ENCODE measurements at regions not wholly inside any gene's neighbourhood (a gene's known extent, or its start where the extent isn't known, plus 50 kb on each side); places are given as distances from the start of the nearest gene placed in this dataset.

DNA sequence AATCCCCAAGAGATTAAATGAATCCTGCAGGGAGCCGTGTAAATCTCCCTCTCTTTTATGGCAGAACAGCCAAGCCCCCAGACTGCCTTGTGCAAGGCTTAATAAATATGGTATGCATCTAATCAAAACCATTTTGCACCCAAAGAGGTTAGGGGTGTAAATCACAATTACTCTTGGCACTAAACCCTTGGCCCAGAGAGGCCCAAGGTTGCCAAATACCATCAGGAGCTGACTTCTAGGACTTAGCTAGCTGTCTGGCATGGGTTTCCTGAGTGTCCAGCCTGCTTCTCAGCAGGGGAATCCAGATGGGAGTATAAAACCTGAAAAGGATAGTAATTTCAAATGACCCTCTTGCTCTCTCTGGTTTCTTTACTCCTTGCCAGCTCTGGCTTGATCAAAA, 610.4 kb downstream of the MED13L start:
- TF ChIP-seq, protein P1, sequence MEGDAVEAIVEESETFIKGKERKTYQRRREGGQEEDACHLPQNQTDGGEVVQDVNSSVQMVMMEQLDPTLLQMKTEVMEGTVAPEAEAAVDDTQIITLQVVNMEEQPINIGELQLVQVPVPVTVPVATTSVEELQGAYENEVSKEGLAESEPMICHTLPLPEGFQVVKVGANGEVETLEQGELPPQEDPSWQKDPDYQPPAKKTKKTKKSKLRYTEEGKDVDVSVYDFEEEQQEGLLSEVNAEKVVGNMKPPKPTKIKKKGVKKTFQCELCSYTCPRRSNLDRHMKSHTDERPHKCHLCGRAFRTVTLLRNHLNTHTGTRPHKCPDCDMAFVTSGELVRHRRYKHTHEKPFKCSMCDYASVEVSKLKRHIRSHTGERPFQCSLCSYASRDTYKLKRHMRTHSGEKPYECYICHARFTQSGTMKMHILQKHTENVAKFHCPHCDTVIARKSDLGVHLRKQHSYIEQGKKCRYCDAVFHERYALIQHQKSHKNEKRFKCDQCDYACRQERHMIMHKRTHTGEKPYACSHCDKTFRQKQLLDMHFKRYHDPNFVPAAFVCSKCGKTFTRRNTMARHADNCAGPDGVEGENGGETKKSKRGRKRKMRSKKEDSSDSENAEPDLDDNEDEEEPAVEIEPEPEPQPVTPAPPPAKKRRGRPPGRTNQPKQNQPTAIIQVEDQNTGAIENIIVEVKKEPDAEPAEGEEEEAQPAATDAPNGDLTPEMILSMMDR (conservative IDR thresholded peaks at IDR 0.05; ENCODE audit: low read length): no peak
- TF ChIP-seq EZH2phosphoT487 (IDR thresholded peaks at IDR 0.05; ENCODE audit: borderline replicate concordance): no peak
- H4K20me1 ChIP-seq (ENCODE audit: insufficient read depth, low read length, poor library complexity, severe bottlenecking): no peaks in the 10 kb centered on the region
- H3K79me2 ChIP-seq (ENCODE audit: insufficient read depth, low read length): no peaks in the 10 kb centered on the region
- H3K4me3 ChIP-seq (ENCODE audit: low read length, poor library complexity, severe bottlenecking): no peak overlapping the region
- H3K9me3 ChIP-seq (ENCODE audit: insufficient read depth, low read depth, low read length): no peaks in the 10 kb centered on the region
- H3K4me1 ChIP-seq (ENCODE audit: insufficient read depth, low read length, poor library complexity, severe bottlenecking): no peaks in the 10 kb centered on the region
- no peaks in the 10 kb centered on the region for H3K36me3 ChIP-seq (ENCODE audit: insufficient read depth, low read length)
- no peaks in the 10 kb centered on the region for H3K27me3 ChIP-seq (ENCODE audit: insufficient read depth, low read length, poor library complexity, severe bottlenecking)
- H3K9me2 ChIP-seq (replicated peaks; ENCODE audit: low read depth, low read length): no peaks in the 10 kb centered on the region
- no peak overlapping the region for H3K4me2 ChIP-seq (ENCODE audit: low read depth, low read length, poor library complexity, severe bottlenecking)
- H2AFZ ChIP-seq (ENCODE audit: low read length): no peak overlapping the region
- H3F3A ChIP-seq (ENCODE audit: low read depth): no peaks in the 10 kb centered on the region
- no peak overlapping the region for H3K9ac ChIP-seq (ENCODE audit: low read depth, low read length, poor library complexity, severe bottlenecking)

- no peaks in the 10 kb centered on the region for H3K9me3 ChIP-seq (ENCODE audit: insufficient read depth, low read depth, low read length)
- no peaks in the 10 kb centered on the region for H3F3A ChIP-seq (ENCODE audit: low read depth)
- H3K4me2 ChIP-seq (ENCODE audit: low read depth, low read length, poor library complexity, severe bottlenecking): no peak overlapping the region
- no peaks in the 10 kb centered on the region for H3K79me2 ChIP-seq (ENCODE audit: insufficient read depth, low read length)
- no peak overlapping the region for H3K9ac ChIP-seq (ENCODE audit: low read depth, low read length, poor library complexity, severe bottlenecking)
- H2AFZ ChIP-seq (ENCODE audit: low read length): no peak overlapping the region
- no peaks in the 10 kb centered on the region for H3K36me3 ChIP-seq (ENCODE audit: insufficient read depth, low read length)
- no peaks in the 10 kb centered on the region for H3K9me2 ChIP-seq (replicated peaks; ENCODE audit: low read depth, low read length)
- H3K4me3 ChIP-seq (ENCODE audit: low read length, poor library complexity, severe bottlenecking): no peak overlapping the region
- no peaks in the 10 kb centered on the region for H4K20me1 ChIP-seq (ENCODE audit: insufficient read depth, low read length, poor library complexity, severe bottlenecking)
- TF ChIP-seq, protein P1 (conservative IDR thresholded peaks at IDR 0.05; ENCODE audit: low read length): no peak
- no peak for TF ChIP-seq EZH2phosphoT487 (IDR thresholded peaks at IDR 0.05; ENCODE audit: borderline replicate concordance)
- H3K4me1 ChIP-seq (ENCODE audit: insufficient read depth, low read length, poor library complexity, severe bottlenecking): no peaks in the 10 kb centered on the region
- H3K27me3 ChIP-seq (ENCODE audit: insufficient read depth, low read length, poor library complexity, severe bottlenecking): no peaks in the 10 kb centered on the region
Measured at GRCh38 chr12:115666168-115666567, 611.3 kb downstream of the MED13L start.

GRCh38 chr12:115661112-115661511, 616.4 kb downstream of the MED13L start:
- Histone ChIP-seq H3K36me3 (ENCODE audit: insufficient read depth, low read length) (no peaks in the 10 kb centered on the region), H3K4me1 (ENCODE audit: insufficient read depth, low read length, poor library complexity, severe bottlenecking) (no peaks in the 10 kb centered on the region), H3K79me2 (ENCODE audit: insufficient read depth, low read length) (no peaks in the 10 kb centered on the region), H3K4me3 (ENCODE audit: low read length, poor library complexity, severe bottlenecking) (no peak overlapping the region), H3K9me2 (replicated peaks; ENCODE audit: low read depth, low read length) (no peaks in the 10 kb centered on the region), H3F3A (ENCODE audit: low read depth) (no peaks in the 10 kb centered on the region), H3K4me2 (ENCODE audit: low read depth, low read length, poor library complexity, severe bottlenecking) (no peak overlapping the region), H3K27me3 (ENCODE audit: insufficient read depth, low read length, poor library complexity, severe bottlenecking) (no peaks in the 10 kb centered on the region), H3K9me3 (ENCODE audit: insufficient read depth, low read depth, low read length) (no peaks in the 10 kb centered on the region; the same call in 1 of the 2 replicates), H3K9ac (ENCODE audit: low read depth, low read length, poor library complexity, severe bottlenecking) (no peak overlapping the region), H4K20me1 (ENCODE audit: insufficient read depth, low read length, poor library complexity, severe bottlenecking) (no peaks in the 10 kb centered on the region), H2AFZ (ENCODE audit: low read length) (no peak overlapping the region)
- TF ChIP-seq, protein P1 (conservative IDR thresholded peaks at IDR 0.05; ENCODE audit: low read length): no peak
- no peak for TF ChIP-seq EZH2phosphoT487 (IDR thresholded peaks at IDR 0.05; ENCODE audit: borderline replicate concordance)

Measured in Loucy (cell line).